ENCODE measurements at regions not wholly inside any gene's neighbourhood (a gene's known extent, or its start where the extent isn't known, plus 50 kb on each side); places are given as distances from the start of the nearest gene placed in this dataset.

GRCh38 chr16:86692426-86692825 is 114.1 kb downstream of the FOXL1 start:
- no peak for TF ChIP-seq ZNF274 (IDR thresholded peaks at IDR 0.05; ENCODE audit: low read depth, low read length)
- TF ChIP-seq YY1 (IDR thresholded peaks at IDR 0.05; ENCODE audit: insufficient read depth, insufficient read length): no peak
